IgD-negative memory B cell (primary cell): ENCODE measurements at regions not wholly inside any gene's neighbourhood (a gene's known extent, or its start where the extent isn't known, plus 50 kb on each side); places are given as distances from the start of the nearest gene placed in this dataset.
"Not testable (repeated sequence)": the region's sequence is repeated elsewhere in the genome, so short reads cannot be mapped to it uniquely, and the experiment has no call there.

Source experiments
- H3K27ac Mint-ChIP-seq, 3 donors: one replicate each; pipeline ENCODE4 v1.8.0; 2020 to 2022; ENCODE audit warnings: mild to moderate bottlenecking in 3 of 3, mixed read lengths in 3 of 3, moderate library complexity in 1 of 3
- H3K27me3 Mint-ChIP-seq: one replicate; pipeline ENCODE4 v1.8.0; 2021; ENCODE audit warnings: mixed read lengths
- H3K36me3 Mint-ChIP-seq: one replicate; pipeline ENCODE4 v1.8.0; 2020; ENCODE audit warnings: mild to moderate bottlenecking, mixed read lengths
- H3K4me1 Mint-ChIP-seq, 3 donors: one replicate each; pipeline ENCODE4 v1.8.0; 2020 to 2022; ENCODE audit warnings: mixed read lengths in 3 of 3, mild to moderate bottlenecking in 1 of 3
- H3K4me3 Mint-ChIP-seq, 4 donors: one replicate each; pipeline ENCODE4 v1.8.0; 2020 to 2022; ENCODE audit warnings: mild to moderate bottlenecking in 4 of 4, mixed read lengths in 4 of 4, moderate library complexity in 3 of 4
- H3K9me3 Mint-ChIP-seq, 3 donors: one replicate each; pipeline ENCODE4 v1.8.0; 2020 to 2021; ENCODE audit warnings: mixed read lengths in 3 of 3, mild to moderate bottlenecking in 1 of 3

DNA sequence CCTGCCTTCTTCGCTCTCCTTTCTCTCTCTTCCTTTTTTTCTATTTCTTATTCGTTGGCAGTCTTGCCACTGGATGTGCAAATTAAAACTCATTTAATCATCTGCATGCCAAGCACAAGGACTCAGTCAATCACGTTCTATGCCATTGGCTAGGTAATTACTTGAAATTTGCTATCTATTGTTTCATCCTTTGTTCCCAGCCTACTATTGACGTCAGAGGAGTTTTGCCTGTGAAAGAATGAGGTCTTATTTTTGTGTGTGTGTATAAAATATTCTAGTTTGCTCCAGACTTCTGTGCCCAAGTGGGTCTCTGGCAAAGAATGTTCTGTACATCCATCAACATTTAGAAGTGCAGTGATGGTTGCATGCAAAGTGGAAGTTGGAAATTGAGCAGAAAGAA is 132.3 kb upstream of the DOK5 start:
- Mint-ChIP-seq H3K36me3 (no peaks in the 10 kb centered on the region), H3K9me3 (peaks cover 3 to 5% (median 3%) of the 10 kb centered on the region in 3 donors), H3K27ac (no peak overlapping the region), H3K4me1 (no peaks in the 10 kb centered on the region), H3K4me3 (no peak overlapping the region), H3K27me3 (peaks cover 2% of the 10 kb centered on the region)

DNA sequence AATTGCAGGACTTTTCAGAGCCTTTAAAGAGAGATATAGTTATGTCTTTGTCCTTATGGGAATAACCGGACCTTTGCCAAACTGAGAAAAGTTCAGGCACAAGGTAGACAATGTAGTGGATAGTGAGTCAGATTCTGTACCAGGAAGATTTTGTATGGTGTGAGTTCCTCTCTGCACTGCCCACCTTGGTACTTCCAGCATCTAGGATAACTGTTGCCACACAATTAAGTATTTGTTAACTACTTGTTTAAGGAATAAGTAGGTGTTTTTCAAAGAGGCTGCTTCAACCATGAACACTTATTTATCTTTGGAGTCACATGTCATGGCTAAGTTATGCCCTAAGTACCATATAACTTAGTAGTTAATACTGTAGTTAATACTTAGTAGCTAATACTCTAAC is 131.8 kb upstream of the DOK5 start:
- Mint-ChIP-seq H3K4me1 (no peaks in the 10 kb centered on the region), H3K27ac (no peak overlapping the region), H3K9me3 (peaks cover 3 to 5% (median 3%) of the 10 kb centered on the region in 3 donors), H3K36me3 (no peaks in the 10 kb centered on the region), H3K27me3 (peaks cover 2% of the 10 kb centered on the region), H3K4me3 (no peak overlapping the region)

DNA sequence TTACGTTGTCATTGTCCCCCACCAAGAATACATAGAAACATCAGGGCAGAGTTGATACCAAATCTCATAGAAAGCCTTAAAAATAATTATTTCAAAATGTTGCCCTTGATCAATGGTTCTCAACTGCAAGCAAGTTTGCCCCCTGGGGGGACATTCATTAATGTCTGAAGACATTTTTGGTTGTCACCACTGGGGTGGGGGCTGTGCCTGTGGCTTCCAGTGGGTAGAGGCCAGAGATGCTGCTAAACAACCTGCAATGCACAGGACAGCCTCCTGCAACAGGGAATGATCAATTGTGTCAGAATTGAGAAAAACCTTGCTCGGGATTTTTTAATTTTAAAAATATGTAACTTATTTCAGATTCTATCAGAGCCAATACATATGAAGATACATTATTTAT is 130.6 kb upstream of the DOK5 start:
- Mint-ChIP-seq H3K4me3 (no peak overlapping the region), H3K4me1 (no peaks in the 10 kb centered on the region), H3K9me3 (peaks cover 3% of the 10 kb centered on the region in 3 donors), H3K27me3 (peaks cover 2% of the 10 kb centered on the region), H3K36me3 (no peaks in the 10 kb centered on the region), H3K27ac (no peak overlapping the region)

DNA sequence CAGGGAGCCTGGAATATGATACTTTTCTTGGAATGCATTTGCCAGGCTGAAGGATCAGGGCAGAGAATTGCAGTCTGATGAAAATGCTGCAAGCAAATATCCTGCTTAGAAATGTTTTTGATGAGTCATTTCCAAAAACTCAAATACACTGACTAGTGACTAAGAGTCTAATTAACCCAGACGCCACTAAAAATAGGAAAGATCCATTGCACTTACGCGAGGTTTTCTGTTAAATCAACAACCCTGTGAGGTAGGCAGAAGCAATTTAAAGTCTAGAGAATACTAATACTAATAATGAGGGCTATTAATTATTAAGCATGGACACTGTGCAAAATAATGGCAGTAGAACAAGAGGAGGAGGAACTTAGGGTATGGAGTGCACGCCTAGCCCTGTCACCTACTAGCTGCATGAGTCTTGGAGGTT is 130.1 kb upstream of the DOK5 start:
- H3K4me1 Mint-ChIP-seq = no peaks in the 10 kb centered on the region
- peaks cover 2% of the 10 kb centered on the region for H3K27me3 Mint-ChIP-seq
- no peak overlapping the region for H3K4me3 Mint-ChIP-seq
- no peaks in the 10 kb centered on the region for H3K36me3 Mint-ChIP-seq
- H3K9me3 Mint-ChIP-seq = peaks cover 3% of the 10 kb centered on the region in 3 donors
- H3K27ac Mint-ChIP-seq = no peak overlapping the region

DNA sequence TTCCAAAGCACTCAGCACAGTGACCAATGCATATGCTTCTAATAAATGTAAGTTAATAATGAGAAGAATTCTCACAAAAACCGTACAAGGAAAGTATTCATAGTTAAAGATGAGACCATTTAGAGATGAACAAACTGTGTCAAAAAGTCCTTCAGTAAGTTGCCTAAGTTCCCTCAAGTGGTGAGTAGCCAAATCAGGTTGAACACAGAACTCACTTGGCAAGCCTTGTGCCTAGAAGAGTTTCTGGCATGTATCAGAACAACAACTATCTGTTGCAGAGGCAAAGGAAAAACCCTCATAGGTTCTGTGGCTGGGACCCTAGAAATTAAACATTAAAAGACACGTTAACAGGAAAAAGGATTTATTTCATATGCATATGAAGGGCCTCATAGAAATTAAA is 129.6 kb upstream of the DOK5 start:
- no peak overlapping the region for H3K27ac Mint-ChIP-seq
- no peaks in the 10 kb centered on the region for H3K36me3 Mint-ChIP-seq
- H3K27me3 Mint-ChIP-seq = peaks cover 2% of the 10 kb centered on the region
- peaks cover 3% of the 10 kb centered on the region in 3 donors for H3K9me3 Mint-ChIP-seq
- no peaks in the 10 kb centered on the region for H3K4me1 Mint-ChIP-seq
- no peak overlapping the region for H3K4me3 Mint-ChIP-seq

DNA sequence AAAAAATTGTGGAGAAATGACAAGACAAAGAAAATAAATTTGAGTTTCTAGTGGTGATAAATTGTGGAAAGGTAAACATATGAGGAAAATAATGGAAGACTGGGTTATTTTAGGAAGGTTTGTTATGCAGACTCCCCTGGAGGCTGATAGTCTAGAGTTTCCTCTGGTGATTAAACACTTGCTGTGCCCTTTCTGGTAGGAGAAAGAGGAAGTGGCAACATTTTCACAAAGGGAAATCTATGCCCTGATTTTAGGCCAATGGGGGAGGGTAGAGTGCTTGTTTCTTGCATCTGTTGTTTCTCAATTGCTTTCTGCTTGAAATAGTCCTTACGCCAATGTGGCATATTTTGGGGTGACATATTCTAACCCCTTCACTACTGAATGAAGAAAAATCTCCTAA is 129.1 kb upstream of the DOK5 start:
- Mint-ChIP-seq H3K36me3 (no peaks in the 10 kb centered on the region), H3K4me1 (no peaks in the 10 kb centered on the region), H3K4me3 (no peak overlapping the region), H3K9me3 (peaks cover 3% of the 10 kb centered on the region in 3 donors), H3K27me3 (peaks cover 2% of the 10 kb centered on the region), H3K27ac (no peak overlapping the region)

DNA sequence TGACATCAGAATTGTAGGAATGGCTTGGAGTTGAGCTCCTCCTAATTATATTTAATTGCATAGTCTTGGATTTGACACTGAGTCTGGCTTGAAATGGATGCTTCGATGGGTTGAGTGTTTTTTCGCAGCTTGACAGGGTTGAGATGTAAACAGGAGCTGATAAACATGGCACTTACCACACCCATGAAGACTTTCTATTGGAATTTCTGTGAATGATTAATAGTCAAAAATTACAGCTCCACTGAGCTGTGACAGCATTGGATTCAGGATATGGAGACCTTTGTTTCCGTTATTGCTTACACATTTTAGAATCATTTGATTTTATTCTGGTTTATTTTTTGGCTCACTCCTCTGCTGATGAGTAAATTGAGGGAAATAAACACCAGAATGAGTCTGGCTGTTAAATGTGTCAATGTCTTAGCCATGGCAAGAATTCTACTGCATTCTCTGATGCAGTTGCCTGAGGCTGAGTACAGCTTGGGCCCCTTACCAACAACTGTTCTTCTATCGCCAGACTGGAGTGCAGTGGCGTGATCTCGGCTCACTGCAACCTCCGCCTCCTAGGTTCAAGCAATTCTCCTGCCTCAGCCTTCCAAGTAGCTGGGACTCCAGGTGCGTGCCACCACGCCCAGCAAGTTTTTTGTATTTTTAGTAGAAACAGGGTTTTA is 128.1 kb upstream of the DOK5 start:
- H3K27ac Mint-ChIP-seq = no peak overlapping the region
- peaks cover 1 to 3% (median 3%) of the 10 kb centered on the region in 3 donors for H3K9me3 Mint-ChIP-seq
- H3K4me3 Mint-ChIP-seq = no peak overlapping the region
- H3K27me3 Mint-ChIP-seq = peaks cover 2% of the 10 kb centered on the region
- no peaks in the 10 kb centered on the region for H3K4me1 Mint-ChIP-seq
- no peaks in the 10 kb centered on the region for H3K36me3 Mint-ChIP-seq

DNA sequence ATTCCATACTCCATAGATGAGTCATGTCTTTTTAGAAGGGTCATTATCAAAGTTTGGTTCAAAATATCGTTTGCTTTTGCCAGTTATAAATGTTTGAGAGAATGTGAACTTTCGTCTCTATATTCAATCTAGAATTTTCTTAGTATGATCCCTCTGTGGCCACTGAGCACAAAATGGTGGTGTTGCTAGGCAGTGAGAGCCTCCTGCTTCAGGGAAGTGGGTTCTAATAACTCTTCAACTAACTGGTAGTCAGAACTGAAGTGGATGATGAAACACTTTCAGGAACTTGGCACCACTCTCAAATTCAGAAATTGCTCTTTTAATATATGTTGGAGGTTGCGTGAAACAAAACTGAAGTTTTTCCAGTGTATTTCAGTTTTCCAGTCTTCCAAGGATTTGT is 125.0 kb upstream of the DOK5 start:
- H3K27ac Mint-ChIP-seq = no peak overlapping the region
- no peaks in the 10 kb centered on the region for H3K4me1 Mint-ChIP-seq
- peaks cover 2% of the 10 kb centered on the region for H3K27me3 Mint-ChIP-seq
- no peak overlapping the region for H3K4me3 Mint-ChIP-seq
- H3K9me3 Mint-ChIP-seq = peaks cover 0 to 3% (median 3%) of the 10 kb centered on the region in 3 donors
- no peaks in the 10 kb centered on the region for H3K36me3 Mint-ChIP-seq

DNA sequence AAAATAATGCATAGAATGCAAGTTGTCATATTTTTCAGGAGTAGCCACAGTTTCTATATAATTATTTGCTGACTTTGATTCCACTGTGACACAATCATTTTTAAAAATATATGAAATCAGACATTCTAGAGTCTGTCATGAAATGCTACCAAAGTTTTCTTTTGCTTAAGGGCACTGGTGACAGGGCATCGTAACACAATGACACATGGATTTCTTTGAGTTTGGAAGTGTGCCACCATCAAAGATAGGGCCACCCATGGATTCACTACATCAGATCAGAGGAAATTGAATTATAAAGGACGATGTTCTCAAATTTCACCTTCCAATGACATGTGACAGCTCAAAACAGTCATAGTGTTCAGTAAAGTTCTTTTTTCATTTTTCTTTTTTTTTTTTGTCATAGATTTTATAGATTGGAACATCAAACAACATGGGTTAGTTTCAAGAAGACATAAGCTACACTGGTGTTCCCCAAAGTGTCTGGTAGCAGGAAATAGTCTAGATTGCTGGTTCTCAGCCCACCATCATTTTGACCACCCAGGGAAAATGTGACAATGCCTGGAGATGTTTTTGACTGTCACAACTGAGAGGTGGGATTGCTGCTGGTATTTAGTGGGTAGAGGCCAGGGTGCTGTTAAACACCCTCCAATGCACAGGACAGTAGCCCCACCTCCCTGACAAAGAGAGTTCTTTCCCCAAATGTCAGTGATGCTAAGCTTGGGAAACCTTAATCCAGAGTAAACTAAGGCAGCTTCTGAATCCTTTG is 123.8 kb upstream of the DOK5 start:
- Mint-ChIP-seq H3K27ac (no peak overlapping the region), H3K36me3 (no peaks in the 10 kb centered on the region), H3K4me3 (no peak overlapping the region), H3K9me3 (peaks cover 0 to 3% (median 3%) of the 10 kb centered on the region in 3 donors), H3K27me3 (peaks cover 2% of the 10 kb centered on the region), H3K4me1 (no peaks in the 10 kb centered on the region)

DNA sequence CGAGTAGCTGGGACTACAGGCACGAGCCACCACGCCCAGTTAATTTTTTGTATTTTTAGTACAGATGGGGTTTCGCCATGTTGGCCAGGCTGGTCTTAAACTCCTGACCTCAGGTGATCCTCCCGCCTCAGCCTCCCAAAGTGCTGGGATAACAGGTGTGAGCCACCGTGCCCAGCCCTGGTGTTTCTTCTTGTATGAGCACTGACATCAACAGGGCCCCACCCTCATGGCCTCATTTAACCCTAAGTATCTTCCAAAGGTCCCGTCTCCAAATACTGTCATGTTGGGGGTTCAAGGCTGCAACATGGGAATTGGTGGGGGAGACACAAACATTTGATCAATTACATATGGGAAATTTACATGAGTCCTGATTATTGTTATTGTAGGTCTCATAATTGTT is 122.9 kb upstream of the DOK5 start:
- H3K4me1 Mint-ChIP-seq, H3K27me3 Mint-ChIP-seq, H3K36me3 Mint-ChIP-seq, H3K9me3 Mint-ChIP-seq, H3K4me3 Mint-ChIP-seq, H3K27ac Mint-ChIP-seq: not testable (repeated sequence)

DNA sequence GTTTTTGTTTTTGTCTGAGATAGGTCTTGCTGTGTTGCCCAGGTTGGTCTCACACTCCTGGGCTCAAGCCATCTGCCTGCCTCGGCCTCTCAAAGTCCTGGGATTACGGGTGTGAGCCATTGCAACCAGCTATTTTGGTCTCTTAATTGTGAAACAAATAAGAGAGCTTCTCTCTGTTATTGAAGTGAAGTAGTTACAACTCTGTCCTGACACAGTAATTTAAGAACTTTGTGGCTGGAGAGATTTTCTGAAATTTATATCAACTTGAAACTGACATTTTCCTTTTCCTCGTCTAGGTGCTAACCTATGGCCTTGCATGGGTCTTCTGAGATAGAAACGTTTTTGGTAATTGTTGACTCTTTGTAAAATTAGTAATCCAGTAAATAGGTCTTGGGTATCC is 122.1 kb upstream of the DOK5 start:
- Mint-ChIP-seq H3K9me3 (no peaks in the 10 kb centered on the region), H3K27ac (no peak overlapping the region), H3K27me3 (peaks cover 2% of the 10 kb centered on the region), H3K36me3 (no peaks in the 10 kb centered on the region), H3K4me1 (no peaks in the 10 kb centered on the region), H3K4me3 (no peak overlapping the region)

DNA sequence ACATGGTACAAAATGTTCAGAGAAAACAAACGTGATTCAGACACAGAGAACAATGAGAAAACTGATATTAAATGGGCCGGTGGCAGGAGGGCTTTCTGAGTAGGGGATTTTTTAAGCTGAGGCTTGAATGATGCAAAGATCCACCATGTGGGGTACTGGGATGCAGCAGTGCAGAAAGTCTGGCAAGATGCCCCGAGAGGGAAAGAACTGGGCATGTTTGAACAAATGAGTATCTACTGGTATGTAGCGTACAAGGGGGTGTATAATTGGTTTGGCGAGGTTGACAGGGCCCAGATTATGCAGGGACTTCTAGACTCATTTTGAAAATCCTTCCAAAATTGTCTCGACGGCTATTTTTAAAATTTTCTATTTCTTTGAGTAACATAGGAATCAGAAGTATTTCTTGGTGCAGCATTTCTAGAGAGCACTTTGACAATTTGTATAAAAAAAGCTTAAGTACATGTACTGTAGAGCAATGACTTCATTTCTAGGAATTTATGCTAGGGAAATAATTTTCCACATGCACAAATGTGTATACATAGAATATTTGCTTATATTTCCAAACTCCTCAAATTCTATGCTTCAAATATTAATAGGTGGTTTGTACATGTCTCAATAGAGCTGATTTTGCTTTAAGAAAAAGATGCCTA is 119.6 kb upstream of the DOK5 start:
- Mint-ChIP-seq H3K36me3 (no peaks in the 10 kb centered on the region), H3K9me3 (no peaks in the 10 kb centered on the region), H3K4me1 (no peaks in the 10 kb centered on the region), H3K27ac (no peak overlapping the region), H3K27me3 (peaks cover 2% of the 10 kb centered on the region), H3K4me3 (no peak overlapping the region)

DNA sequence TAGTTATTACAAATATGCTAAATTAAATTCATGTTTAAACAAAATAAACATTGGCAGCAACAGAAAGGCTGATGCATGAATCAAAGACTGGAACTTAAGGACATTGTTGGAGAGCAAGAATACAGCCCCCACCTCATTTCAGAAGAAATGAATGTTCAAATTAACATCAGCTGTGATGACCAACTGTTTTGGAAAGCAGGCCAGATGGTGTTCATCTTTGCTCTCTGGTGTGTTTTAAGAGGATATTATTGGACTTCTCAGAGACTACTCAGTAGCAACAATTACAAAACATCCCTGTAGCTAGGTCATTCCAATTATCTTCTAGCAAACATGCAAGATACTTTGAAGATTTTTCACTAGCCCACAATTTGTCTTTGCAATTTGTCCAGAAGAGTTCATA is 118.6 kb upstream of the DOK5 start:
- Mint-ChIP-seq H3K4me3 (no peak overlapping the region), H3K9me3 (no peaks in the 10 kb centered on the region), H3K36me3 (no peaks in the 10 kb centered on the region), H3K27ac (no peak overlapping the region), H3K4me1 (no peaks in the 10 kb centered on the region), H3K27me3 (peaks cover 2% of the 10 kb centered on the region)

DNA sequence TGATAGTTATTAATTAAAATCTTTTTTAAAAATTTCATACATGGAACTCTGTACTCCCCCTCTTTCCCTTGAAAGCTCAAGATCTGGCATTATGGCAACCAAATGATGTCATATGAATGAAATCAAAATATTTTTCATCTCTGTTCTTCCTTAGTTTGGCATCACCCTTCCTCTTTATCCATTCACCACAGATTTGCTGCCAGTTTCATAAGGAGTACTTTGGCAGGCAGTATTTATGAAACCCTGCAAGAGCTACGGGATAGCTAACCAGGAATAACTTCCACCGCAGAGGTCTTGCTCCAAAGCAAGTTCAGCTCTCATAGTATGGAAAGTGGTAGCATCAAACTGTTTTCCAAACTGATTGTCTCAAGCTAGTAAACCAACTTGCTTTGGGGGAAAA is 113.9 kb upstream of the DOK5 start:
- Mint-ChIP-seq H3K4me3 (no peak overlapping the region), H3K9me3 (no peaks in the 10 kb centered on the region), H3K27me3 (no peaks in the 10 kb centered on the region), H3K27ac (no peak overlapping the region), H3K36me3 (no peaks in the 10 kb centered on the region), H3K4me1 (no peaks in the 10 kb centered on the region)

DNA sequence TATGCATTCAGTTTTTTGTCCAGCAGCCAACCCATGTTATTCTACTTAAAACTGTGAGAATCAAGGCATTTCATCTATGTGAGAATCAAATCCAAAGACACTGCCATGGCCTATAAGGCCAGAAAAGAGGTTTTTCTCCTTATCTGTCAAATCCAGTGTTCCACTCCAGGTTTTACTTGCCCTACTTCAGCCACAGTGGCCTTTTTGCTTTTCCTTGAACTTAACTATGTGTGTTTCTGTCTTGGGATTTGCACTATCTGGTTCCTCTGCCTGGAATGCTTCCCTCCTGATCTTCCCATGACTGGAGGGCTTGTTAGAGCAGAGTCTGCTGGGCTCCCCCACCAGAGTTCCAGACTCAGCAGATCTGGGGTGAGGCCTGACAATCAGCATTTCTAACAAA is 113.1 kb upstream of the DOK5 start:
- Mint-ChIP-seq H3K4me3 (no peak overlapping the region), H3K4me1 (no peaks in the 10 kb centered on the region), H3K27me3 (no peaks in the 10 kb centered on the region), H3K27ac (peak overlapping the region in 1 of 3 donors; percentile 9), H3K36me3 (no peaks in the 10 kb centered on the region), H3K9me3 (no peaks in the 10 kb centered on the region)

DNA sequence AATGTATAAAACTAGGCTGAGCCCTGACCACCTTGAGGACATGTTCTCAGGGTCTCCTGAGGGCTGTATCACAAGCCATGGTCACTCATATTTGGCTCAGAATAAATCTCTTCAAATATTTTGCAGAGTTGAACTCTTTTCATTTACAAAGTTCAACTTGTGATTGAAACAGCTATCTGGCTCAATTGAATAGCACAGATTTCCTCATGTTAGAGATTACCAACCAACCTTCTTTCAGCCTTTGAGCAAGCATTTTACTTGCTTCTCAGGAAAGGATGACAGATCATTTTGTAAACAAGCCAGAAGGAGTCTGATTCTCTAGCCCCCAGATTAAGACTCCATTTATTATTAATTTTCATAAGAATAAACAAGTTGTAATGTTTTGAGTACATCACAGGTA is 111.0 kb upstream of the DOK5 start:
- Mint-ChIP-seq H3K27me3 (no peaks in the 10 kb centered on the region), H3K4me3 (no peak overlapping the region), H3K4me1 (no peaks in the 10 kb centered on the region), H3K9me3 (peaks cover 0 to 2% (median 0%) of the 10 kb centered on the region in 3 donors), H3K27ac (no peak overlapping the region), H3K36me3 (no peaks in the 10 kb centered on the region)
